ENCODE measurements at regions not wholly inside any gene's neighbourhood (a gene's known extent, or its start where the extent isn't known, plus 50 kb on each side); places are given as distances from the start of the nearest gene placed in this dataset.

DNA sequence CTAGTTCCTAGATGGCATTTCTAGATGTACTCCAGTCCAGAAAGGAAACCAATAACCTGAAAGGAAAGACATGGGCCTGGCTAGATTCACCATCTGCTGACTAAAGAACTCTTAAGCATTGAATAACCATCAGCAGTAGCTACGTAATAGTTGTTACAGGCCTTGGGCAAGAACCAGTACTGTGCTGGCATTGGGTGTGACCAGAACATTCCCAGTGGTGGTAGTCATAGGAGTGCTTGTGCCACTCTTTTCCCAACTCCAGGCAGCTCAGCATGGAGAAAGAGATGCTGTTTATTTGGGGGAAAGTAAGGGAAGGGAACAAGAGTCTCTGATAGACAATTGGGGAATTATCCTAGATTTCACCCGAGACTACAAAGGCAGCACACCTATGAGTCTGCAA lies 333.3 kb downstream of the SLC16A7 start:
- TF ChIP-seq, protein P1, sequence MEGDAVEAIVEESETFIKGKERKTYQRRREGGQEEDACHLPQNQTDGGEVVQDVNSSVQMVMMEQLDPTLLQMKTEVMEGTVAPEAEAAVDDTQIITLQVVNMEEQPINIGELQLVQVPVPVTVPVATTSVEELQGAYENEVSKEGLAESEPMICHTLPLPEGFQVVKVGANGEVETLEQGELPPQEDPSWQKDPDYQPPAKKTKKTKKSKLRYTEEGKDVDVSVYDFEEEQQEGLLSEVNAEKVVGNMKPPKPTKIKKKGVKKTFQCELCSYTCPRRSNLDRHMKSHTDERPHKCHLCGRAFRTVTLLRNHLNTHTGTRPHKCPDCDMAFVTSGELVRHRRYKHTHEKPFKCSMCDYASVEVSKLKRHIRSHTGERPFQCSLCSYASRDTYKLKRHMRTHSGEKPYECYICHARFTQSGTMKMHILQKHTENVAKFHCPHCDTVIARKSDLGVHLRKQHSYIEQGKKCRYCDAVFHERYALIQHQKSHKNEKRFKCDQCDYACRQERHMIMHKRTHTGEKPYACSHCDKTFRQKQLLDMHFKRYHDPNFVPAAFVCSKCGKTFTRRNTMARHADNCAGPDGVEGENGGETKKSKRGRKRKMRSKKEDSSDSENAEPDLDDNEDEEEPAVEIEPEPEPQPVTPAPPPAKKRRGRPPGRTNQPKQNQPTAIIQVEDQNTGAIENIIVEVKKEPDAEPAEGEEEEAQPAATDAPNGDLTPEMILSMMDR (IDR thresholded peaks at IDR 0.05), result no peak
- TF ChIP-seq POLR2A (IDR thresholded peaks at IDR 0.05), result no peak
